ENCODE measurements at regions not wholly inside any gene's neighbourhood (a gene's known extent, or its start where the extent isn't known, plus 50 kb on each side); places are given as distances from the start of the nearest gene placed in this dataset.

GRCh38 chr1:116321766-116322175, 51.3 kb upstream of the ATP1A1 start (continued):
- TF ChIP-seq ZBTB40 (IDR thresholded peaks at IDR 0.05) (0 out of 2 replicates have a peak, but pooled peaks have one; percentile 5), ZBTB40 (CRISPR knock-in tag; IDR thresholded peaks at IDR 0.05) (no peak), ZNF668 (CRISPR knock-in tag; IDR thresholded peaks at IDR 0.05) (no peak), ARNT (IDR thresholded peaks at IDR 0.05) (no peak), PKNOX1 (IDR thresholded peaks at IDR 0.05) (peak; percentile 51; the same call in 1 of the 2 replicates), ZNF583 (CRISPR knock-in tag; IDR thresholded peaks at IDR 0.05) (no peak), SIRT6 (IDR thresholded peaks at IDR 0.05; ENCODE audit: low read depth, low read length) (no peak), HMBOX1 (IDR thresholded peaks at IDR 0.05) (peak; percentile 85), HDAC1 (IDR thresholded peaks at IDR 0.05) (peak in 1 of 2 experiments; percentile 32; a peak in 1 of 4 replicates)

Data from K562 (cell line).